Amygdala (tissue), 56 donors: ENCODE measurements at regions not wholly inside any gene's neighbourhood (a gene's known extent, or its start where the extent isn't known, plus 50 kb on each side); places are given as distances from the start of the nearest gene placed in this dataset.
A peak's percentile ranks its signal among the peaks of the same experiment; 100 is the strongest.

ENCODE experiments used
- DNase-seq, 56 donors: peaks; one replicate each; lab custom pipeline; 2025; lab: John Stamatoyannopoulos, UW

- no peak for DNase-seq
Observed at GRCh38 chr13:58869566-58869965, 1238.0 kb downstream of the PCDH17 start.

GRCh38 chr13:58876473-58876872 lies 1244.9 kb downstream of the PCDH17 start:
- DNase-seq: no peak

GRCh38 chr13:58879114-58879513 lies 1247.6 kb downstream of the PCDH17 start:
- DNase-seq: no peak

- no peak for DNase-seq
Observed at GRCh38 chr13:58882516-58882915, 1251.0 kb downstream of the PCDH17 start.

- no peak for DNase-seq
Observed at GRCh38 chr13:58883405-58883804, 1251.9 kb downstream of the PCDH17 start.

- no peak for DNase-seq
Observed at GRCh38 chr13:58884353-58885209, 1253.0 kb downstream of the PCDH17 start.

- no peak for DNase-seq
Observed at GRCh38 chr13:58889474-58889873, 1257.9 kb downstream of the PCDH17 start.

- no peak for DNase-seq
Observed at GRCh38 chr13:58893396-58893795, 1261.9 kb downstream of the PCDH17 start.

GRCh38 chr13:58906329-58907007 lies 1257.3 kb downstream of the DIAPH3 start:
- DNase-seq: peak in 1 of 56 donors; percentile 3

- no peak for DNase-seq
Observed at GRCh38 chr13:58907347-58907746, 1256.4 kb downstream of the DIAPH3 start.

- DNase-seq: no peak
Observed at GRCh38 chr13:58908019-58908679, 1255.6 kb downstream of the DIAPH3 start.

GRCh38 chr13:58919551-58919950 lies 1244.2 kb downstream of the DIAPH3 start:
- DNase-seq: no peak

- DNase-seq: no peak
Observed at GRCh38 chr13:58921129-58921528, 1242.6 kb downstream of the DIAPH3 start.

GRCh38 chr13:58926858-58927257 lies 1236.9 kb downstream of the DIAPH3 start:
- DNase-seq: no peak

GRCh38 chr13:58933475-58933874 lies 1230.3 kb downstream of the DIAPH3 start:
- no peak for DNase-seq

- DNase-seq: no peak
Observed at GRCh38 chr13:58935689-58936088, 1228.0 kb downstream of the DIAPH3 start.

GRCh38 chr13:58946274-58946673 lies 1217.5 kb downstream of the DIAPH3 start:
- no peak for DNase-seq

GRCh38 chr13:58949646-58950045 lies 1214.1 kb downstream of the DIAPH3 start:
- DNase-seq: no peak

GRCh38 chr13:58950911-58951310 lies 1212.8 kb downstream of the DIAPH3 start:
- no peak for DNase-seq

- DNase-seq: no peak
Observed at GRCh38 chr13:58953638-58954037, 1210.1 kb downstream of the DIAPH3 start.
